OCI-LY7 (cell line): ENCODE measurements at regions not wholly inside any gene's neighbourhood (a gene's known extent, or its start where the extent isn't known, plus 50 kb on each side); places are given as distances from the start of the nearest gene placed in this dataset.

Source experiments
- EZH2phosphoT487 ChIP-seq: fragments of 200-600 bp; sonication (generic); IDR thresholded peaks from 2 replicates; pipeline ENCODE4 v1.6.1; 2018; ENCODE audit warnings: low read depth, borderline replicate concordance, mild to moderate bottlenecking, mixed run types, antibody characterized with exemption, low read length, moderate library complexity, mixed read lengths
- TF ChIP-seq, protein P1 (sequence below): fragments of 200-600 bp; sonication (generic); conservative IDR thresholded peaks from 2 replicates; pipeline ENCODE4 v1.5.1; 2014; ENCODE audit warnings: mild to moderate bottlenecking, antibody characterized with exemption, low read length, moderate library complexity, mixed read lengths

DNA sequence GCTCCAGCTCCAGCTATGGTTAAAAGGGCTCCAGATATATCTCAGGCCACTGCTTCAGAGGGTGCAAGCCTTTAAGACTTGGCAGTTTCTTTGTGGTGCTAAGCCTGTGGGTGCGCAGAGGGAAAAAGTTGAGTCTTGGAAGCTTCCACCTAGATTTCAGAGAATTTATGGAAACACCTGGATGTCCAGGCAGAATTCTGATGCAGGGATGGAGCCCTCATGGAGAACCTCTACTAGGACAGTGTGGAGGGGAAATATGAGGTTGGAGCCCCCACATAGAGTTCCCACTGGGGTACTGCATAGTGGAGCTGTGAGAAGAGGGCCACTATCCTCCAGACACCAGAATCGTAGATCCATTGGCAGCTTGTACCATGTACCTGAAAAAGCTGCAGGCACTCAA is 69.9 kb downstream of the SDR9C7 start:
- TF ChIP-seq, protein P1, sequence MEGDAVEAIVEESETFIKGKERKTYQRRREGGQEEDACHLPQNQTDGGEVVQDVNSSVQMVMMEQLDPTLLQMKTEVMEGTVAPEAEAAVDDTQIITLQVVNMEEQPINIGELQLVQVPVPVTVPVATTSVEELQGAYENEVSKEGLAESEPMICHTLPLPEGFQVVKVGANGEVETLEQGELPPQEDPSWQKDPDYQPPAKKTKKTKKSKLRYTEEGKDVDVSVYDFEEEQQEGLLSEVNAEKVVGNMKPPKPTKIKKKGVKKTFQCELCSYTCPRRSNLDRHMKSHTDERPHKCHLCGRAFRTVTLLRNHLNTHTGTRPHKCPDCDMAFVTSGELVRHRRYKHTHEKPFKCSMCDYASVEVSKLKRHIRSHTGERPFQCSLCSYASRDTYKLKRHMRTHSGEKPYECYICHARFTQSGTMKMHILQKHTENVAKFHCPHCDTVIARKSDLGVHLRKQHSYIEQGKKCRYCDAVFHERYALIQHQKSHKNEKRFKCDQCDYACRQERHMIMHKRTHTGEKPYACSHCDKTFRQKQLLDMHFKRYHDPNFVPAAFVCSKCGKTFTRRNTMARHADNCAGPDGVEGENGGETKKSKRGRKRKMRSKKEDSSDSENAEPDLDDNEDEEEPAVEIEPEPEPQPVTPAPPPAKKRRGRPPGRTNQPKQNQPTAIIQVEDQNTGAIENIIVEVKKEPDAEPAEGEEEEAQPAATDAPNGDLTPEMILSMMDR = no peak
- TF ChIP-seq EZH2phosphoT487 = no peak
